HUES6 (cell line): ENCODE measurements at regions not wholly inside any gene's neighbourhood (a gene's known extent, or its start where the extent isn't known, plus 50 kb on each side); places are given as distances from the start of the nearest gene placed in this dataset.

Experiments used
- H3K27ac ChIP-seq: 2 replicates; pipeline ENCODE4 v1.7.0; 2013; ENCODE audit warnings: low read depth, mild to moderate bottlenecking, low read length, inconsistent platforms
- H3K27me3 ChIP-seq: 2 replicates; pipeline ENCODE4 v1.6.1; 2013; ENCODE audit warnings: low read length; ENCODE audit not compliant: control insufficient read depth, insufficient read depth
- H3K36me3 ChIP-seq: 2 replicates; pipeline ENCODE4 v1.6.1; 2013; ENCODE audit warnings: low read length; ENCODE audit not compliant: control insufficient read depth, insufficient read depth
- H3K4me1 ChIP-seq: 2 replicates; pipeline ENCODE4 v1.6.1; 2013; ENCODE audit warnings: low read length; ENCODE audit not compliant: control insufficient read depth, insufficient read depth
- H3K4me3 ChIP-seq: 2 replicates; pipeline ENCODE4 v1.5.1; 2013; ENCODE audit warnings: low read depth, low read length
- H3K9ac ChIP-seq: one replicate; pipeline ENCODE4 v1.6.1; 2013; ENCODE audit warnings: mild to moderate bottlenecking, low read length
- H3K9me3 ChIP-seq: 2 replicates; pipeline ENCODE4 v1.6.1; 2013; ENCODE audit warnings: low read depth, low read length; ENCODE audit not compliant: control insufficient read depth, insufficient read depth

GRCh38 chr16:50996166-50996829, 154.8 kb downstream of the SALL1 start:
- Histone ChIP-seq H3K27me3 (no peaks in the 10 kb centered on the region), H3K27ac (no peak overlapping the region), H3K9ac (no peak overlapping the region), H3K9me3 (no peaks in the 10 kb centered on the region), H3K4me1 (no peaks in the 10 kb centered on the region), H3K4me3 (no peak overlapping the region), H3K36me3 (no peaks in the 10 kb centered on the region)

GRCh38 chr16:50994995-50995394, 156.1 kb downstream of the SALL1 start:
- Histone ChIP-seq H3K4me1 (no peaks in the 10 kb centered on the region), H3K9ac (no peak overlapping the region), H3K27ac (no peak overlapping the region), H3K27me3 (no peaks in the 10 kb centered on the region), H3K9me3 (no peaks in the 10 kb centered on the region), H3K36me3 (no peaks in the 10 kb centered on the region), H3K4me3 (no peak overlapping the region)

GRCh38 chr16:50992350-50993032, 158.6 kb downstream of the SALL1 start:
- Histone ChIP-seq H3K4me3 (no peak overlapping the region), H3K36me3 (no peaks in the 10 kb centered on the region), H3K27ac (no peak overlapping the region), H3K4me1 (no peaks in the 10 kb centered on the region), H3K9me3 (no peaks in the 10 kb centered on the region), H3K9ac (no peak overlapping the region), H3K27me3 (no peaks in the 10 kb centered on the region)

DNA sequence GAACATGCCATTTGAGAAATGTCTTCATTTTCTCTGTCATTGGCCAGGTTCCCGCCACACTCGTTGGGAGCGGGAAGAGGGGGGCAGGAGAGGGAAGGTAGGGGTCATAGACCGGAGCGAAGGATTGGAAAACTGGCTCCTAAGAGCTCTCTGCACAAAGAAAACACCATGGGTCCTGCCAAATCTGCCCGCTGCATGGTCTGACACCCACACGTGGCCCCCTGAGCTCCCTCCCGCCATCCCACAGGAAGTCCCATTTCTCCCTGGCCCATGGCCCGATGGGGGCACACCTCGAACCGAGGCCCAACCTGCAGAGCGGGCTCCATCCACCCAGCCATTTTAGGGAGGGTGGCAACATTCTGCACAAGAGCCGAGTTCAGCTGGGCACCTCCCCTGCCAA, 159.6 kb downstream of the SALL1 start:
- no peaks in the 10 kb centered on the region for H3K36me3 ChIP-seq
- H3K4me1 ChIP-seq, result no peaks in the 10 kb centered on the region
- no peaks in the 10 kb centered on the region for H3K27me3 ChIP-seq
- H3K27ac ChIP-seq, result no peak overlapping the region
- no peak overlapping the region for H3K9ac ChIP-seq
- H3K9me3 ChIP-seq, result peaks cover 3% of the 10 kb centered on the region
- no peak overlapping the region for H3K4me3 ChIP-seq

DNA sequence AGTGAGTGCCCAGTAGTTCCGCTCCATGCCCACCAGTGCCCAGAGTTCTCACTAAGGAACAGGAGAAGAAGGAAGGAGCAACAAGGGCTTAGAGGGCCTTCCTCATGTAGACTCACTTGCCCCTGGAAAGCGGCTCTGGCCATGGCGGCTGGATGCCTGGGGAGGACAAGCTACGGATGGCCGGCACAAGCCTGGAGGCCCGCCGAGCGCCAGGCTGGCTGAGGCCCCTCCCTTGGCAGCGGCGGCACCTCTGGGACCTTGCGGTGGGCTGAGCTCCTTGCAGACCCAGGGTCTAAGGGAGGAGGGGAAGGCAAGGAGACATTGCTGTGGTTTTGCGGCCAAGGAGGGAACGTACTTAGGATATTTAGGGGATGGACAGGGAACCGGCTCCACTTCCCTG, 160.1 kb downstream of the SALL1 start:
- Histone ChIP-seq H3K4me3 (no peak overlapping the region), H3K9me3 (peaks cover 6% of the 10 kb centered on the region), H3K4me1 (no peaks in the 10 kb centered on the region), H3K36me3 (no peaks in the 10 kb centered on the region), H3K27ac (no peak overlapping the region), H3K9ac (no peak overlapping the region), H3K27me3 (no peaks in the 10 kb centered on the region)

- Histone ChIP-seq H3K27ac (no peak overlapping the region), H3K9me3 (peaks cover 6% of the 10 kb centered on the region), H3K27me3 (no peaks in the 10 kb centered on the region), H3K4me1 (no peaks in the 10 kb centered on the region), H3K4me3 (no peak overlapping the region), H3K36me3 (no peaks in the 10 kb centered on the region), H3K9ac (no peak overlapping the region)
Measured at GRCh38 chr16:50989047-50989446, 162.0 kb downstream of the SALL1 start.

DNA sequence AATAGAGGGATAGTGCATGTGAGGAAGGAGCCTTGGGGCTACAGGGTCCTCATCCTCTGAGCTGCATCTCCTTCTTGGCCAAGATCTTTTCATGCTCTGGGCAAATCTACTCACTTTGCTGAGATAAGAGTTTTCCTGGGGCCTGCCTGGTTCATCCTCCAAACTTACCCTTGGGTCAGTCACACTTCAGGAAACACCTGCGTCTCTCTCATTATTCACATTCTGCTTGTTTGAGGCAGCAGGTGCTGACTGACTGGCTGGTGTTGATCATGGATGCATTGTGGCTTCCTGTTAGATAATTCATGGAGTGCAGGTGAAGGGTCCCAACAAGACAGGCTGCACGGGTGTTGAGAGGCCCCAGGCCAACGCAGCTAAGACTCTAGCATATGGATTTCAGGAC, 162.6 kb downstream of the SALL1 start:
- Histone ChIP-seq H3K27ac (no peak overlapping the region), H3K9ac (no peak overlapping the region), H3K9me3 (peaks cover 6% of the 10 kb centered on the region)

GRCh38 chr16:50986453-50986852, 164.6 kb downstream of the SALL1 start:
- H3K9me3 ChIP-seq, result peaks cover 6% of the 10 kb centered on the region
- H3K9ac ChIP-seq, result no peak overlapping the region
- no peak overlapping the region for H3K27ac ChIP-seq
- no peaks in the 10 kb centered on the region for H3K36me3 ChIP-seq
- H3K4me1 ChIP-seq, result no peaks in the 10 kb centered on the region
- no peak overlapping the region for H3K4me3 ChIP-seq
- H3K27me3 ChIP-seq, result no peaks in the 10 kb centered on the region

More for the DNA sequence above, 162.6 kb downstream of the SALL1 start:
- Histone ChIP-seq H3K4me3 (no peak overlapping the region), H3K27me3 (no peaks in the 10 kb centered on the region), H3K4me1 (no peaks in the 10 kb centered on the region), H3K36me3 (no peaks in the 10 kb centered on the region)

- Histone ChIP-seq H3K36me3 (no peaks in the 10 kb centered on the region), H3K4me3 (no peak overlapping the region), H3K9me3 (peaks cover 6% of the 10 kb centered on the region), H3K27ac (no peak overlapping the region), H3K4me1 (no peaks in the 10 kb centered on the region), H3K27me3 (no peaks in the 10 kb centered on the region), H3K9ac (no peak overlapping the region)
Measured at GRCh38 chr16:50985733-50986132, 165.3 kb downstream of the SALL1 start.

DNA sequence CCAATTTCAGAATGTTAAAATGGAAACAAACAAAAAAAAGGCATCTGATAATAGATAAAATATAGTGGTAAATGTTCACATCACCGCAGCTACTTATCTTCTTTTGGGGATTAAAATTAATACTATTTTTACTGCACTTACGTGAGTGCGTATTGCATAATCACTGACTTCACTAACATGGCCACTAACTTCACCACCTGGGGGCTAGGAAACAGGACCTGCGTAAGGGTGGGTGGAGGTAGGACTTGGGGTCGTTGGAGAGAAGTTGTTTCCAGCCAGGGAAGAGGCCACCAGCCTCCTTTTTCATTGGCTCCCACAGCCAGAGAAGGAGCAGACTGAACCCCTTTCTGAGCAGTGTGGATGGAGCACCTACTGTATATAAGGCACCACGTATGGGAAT, 166.4 kb downstream of the SALL1 start:
- Histone ChIP-seq H3K4me1 (no peaks in the 10 kb centered on the region), H3K9me3 (peaks cover 6% of the 10 kb centered on the region), H3K4me3 (no peak overlapping the region), H3K9ac (no peak overlapping the region), H3K36me3 (no peaks in the 10 kb centered on the region), H3K27ac (no peak overlapping the region), H3K27me3 (no peaks in the 10 kb centered on the region)

DNA sequence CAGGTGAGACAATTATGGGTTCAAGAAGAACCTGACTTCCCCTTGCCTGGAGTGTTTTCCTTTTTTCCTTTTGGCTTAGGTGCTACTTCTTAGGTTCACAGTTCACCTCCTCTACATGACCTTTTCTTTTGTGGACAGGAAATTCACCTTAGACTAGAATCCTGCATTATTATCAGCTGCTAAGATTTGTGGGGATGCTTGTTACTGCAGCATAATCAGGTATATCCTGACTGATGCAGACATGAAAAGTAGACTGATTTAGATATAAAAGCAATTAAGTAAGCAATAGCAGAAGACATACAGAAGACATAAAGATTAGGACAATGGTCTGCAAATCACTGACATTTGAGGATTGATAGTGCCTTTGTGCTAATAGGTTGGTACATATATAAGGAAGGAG, 168.3 kb downstream of the SALL1 start:
- Histone ChIP-seq H3K9ac (no peak overlapping the region), H3K36me3 (no peaks in the 10 kb centered on the region)

More for the DNA sequence above, 168.3 kb downstream of the SALL1 start:
- Histone ChIP-seq H3K27me3 (no peaks in the 10 kb centered on the region), H3K4me3 (no peak overlapping the region), H3K27ac (no peak overlapping the region), H3K9me3 (peaks cover 6% of the 10 kb centered on the region), H3K4me1 (no peaks in the 10 kb centered on the region)
